Dermis blood vessel endothelial cell (primary cell): ENCODE measurements at regions not wholly inside any gene's neighbourhood (a gene's known extent, or its start where the extent isn't known, plus 50 kb on each side); places are given as distances from the start of the nearest gene placed in this dataset.
"Not testable (repeated sequence)": the region's sequence is repeated elsewhere in the genome, so short reads cannot be mapped to it uniquely, and the experiment has no call there.

Source experiments
- DNase-seq: peaks from one replicate; pipeline ENCODE4 v3.0.0; 2010

GRCh38 chr1:38658883-38659282 is 200.7 kb downstream of the RRAGC start:
- no peak for DNase-seq

- no peak for DNase-seq
Observed at GRCh38 chr1:38657873-38658272, 201.7 kb downstream of the RRAGC start.

GRCh38 chr1:38657207-38657840 is 202.2 kb downstream of the RRAGC start:
- no peak for DNase-seq

- no peak for DNase-seq
Observed at GRCh38 chr1:38656726-38657125, 202.8 kb downstream of the RRAGC start.

DNA sequence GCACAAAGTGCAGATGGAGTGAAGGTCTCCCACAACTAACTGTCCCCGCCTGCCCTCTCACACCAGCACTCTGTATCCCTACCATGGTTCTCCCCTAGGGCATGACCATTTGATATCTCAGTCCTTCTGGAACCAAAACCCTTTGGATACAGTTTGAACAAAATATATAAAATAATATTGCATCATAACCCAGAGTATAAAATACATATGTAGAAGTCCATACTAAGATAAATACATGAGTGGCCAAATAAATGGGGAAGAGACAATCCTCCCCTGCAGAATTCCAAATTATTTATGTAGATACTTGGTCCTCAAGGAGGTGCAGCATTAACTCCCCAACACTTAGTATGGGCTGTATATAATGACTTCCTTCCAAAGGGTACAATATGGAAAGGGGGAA is 207.4 kb downstream of the RRAGC start:
- no peak for DNase-seq

- DNase-seq: no peak
Observed at GRCh38 chr1:38651669-38652068, 207.9 kb downstream of the RRAGC start.

- no peak for DNase-seq
Observed at GRCh38 chr1:38648417-38648816, 211.2 kb downstream of the RRAGC start.

DNA sequence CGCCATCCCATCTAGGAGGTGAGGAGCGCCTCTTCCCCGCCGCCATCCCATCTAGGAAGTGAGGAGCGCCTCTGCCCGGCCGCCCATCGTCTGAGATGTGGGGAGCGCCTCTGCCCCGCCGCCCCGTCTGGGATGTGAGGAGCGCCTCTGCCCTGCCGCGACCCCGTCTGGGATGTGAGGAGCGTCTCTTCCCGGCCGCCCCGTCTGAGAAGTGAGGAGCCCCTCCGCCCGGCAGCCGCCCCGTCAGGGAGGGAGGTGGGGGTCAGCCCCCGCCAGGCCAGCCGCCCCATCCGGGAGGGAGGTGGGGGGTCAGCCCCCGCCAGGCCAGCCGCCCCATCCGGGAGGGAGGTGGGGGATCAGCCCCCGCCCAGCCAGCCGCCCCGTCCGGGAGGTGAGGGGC is 212.2 kb downstream of the RRAGC start:
- not testable (repeated sequence) for DNase-seq

DNA sequence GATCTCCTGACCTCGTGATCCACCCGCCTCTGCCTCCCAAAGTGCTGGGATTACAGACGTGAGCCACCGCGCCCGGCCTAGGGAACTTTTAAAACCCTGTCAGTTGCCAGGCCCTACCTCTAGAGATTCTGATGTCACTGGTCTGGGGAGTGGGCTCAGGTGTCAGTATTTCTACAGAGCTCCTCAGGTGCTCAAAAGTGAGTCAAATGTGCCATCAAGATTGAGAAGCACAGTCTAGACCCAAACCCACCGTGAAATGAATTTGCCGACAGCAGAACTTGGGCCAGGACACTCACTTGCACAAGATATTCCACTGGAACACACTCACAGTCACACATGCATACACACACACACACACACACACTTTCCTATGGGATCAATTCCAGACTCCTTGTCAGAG is 215.5 kb downstream of the RRAGC start:
- DNase-seq: no peak

DNA sequence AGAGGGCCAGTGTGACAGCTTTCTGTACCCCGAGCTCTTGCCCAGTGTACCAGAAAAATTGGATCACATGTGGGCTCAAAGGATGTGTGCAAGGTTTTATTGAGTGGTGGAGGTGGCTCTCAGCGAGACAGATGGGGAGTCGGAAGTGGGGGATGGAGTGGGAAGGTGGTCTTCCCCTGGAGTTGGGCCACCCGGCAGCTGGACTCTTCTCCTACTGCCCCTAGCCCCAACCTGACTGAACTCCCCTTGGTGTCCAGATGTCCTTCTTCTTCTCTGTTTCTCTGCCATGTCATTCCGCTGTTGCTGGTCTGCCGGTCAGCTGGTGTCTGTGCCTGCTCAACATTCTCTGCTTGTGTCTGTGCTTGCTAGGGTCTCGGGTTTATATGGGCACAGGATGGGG is 217.9 kb downstream of the RRAGC start:
- no peak for DNase-seq

DNA sequence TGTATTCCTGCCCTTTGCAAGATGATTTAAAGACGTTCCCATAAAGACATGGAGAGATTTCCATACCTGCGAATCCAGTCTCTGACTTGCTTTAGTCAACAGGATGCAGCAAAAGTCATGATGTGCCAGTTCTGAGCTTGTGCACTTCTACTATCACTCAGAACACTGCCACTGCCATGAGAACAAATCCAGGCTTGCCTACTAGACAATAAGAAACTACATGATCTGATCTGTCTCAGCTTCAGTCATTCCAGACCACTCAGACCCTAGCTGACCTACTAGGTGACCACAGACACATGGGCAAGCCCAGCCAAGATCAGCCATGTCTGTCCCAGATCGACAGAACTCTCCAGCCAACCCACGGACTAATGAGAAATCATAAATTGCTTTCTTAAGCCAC is 219.2 kb downstream of the RRAGC start:
- no peak for DNase-seq

GRCh38 chr1:38628241-38628640 is 231.3 kb downstream of the RRAGC start:
- DNase-seq: no peak

- DNase-seq: no peak
Observed at GRCh38 chr1:38625939-38626338, 233.6 kb downstream of the RRAGC start.

DNA sequence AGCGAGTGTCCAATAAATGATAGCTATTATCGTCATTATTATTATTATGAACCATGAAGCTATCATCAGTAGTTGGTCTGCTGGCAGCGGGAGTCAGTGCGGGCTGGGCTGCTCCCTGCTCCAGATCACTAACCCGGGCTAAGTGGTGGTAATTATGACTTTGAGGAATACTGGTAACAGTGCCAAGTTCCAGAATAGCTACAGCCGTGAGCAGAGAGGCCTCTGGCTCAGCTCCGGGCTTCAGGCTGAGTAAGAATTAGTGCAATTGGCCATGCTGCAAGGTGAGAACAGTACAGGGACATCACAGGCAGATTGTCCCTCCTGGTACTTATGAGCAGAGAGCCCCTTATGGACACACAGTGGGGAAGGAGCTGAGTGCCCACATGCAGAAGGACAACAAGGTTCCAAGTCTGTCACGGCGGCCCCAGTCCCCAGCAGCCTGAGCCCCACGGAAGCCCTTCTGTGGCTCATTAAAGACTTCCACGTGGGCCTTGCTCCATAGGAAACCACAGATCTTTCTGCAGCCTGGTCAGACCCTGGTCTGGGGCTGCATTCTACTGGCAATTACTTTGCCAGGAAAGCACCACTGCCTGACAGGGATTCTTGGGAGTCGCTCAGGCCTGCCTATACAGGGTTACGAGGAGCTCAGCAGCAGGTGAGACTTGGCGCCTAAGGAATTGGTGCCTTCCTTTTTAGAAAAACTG is 235.1 kb downstream of the RRAGC start:
- no peak for DNase-seq

- no peak for DNase-seq
Observed at GRCh38 chr1:38623529-38623928, 236.0 kb downstream of the RRAGC start.

DNA sequence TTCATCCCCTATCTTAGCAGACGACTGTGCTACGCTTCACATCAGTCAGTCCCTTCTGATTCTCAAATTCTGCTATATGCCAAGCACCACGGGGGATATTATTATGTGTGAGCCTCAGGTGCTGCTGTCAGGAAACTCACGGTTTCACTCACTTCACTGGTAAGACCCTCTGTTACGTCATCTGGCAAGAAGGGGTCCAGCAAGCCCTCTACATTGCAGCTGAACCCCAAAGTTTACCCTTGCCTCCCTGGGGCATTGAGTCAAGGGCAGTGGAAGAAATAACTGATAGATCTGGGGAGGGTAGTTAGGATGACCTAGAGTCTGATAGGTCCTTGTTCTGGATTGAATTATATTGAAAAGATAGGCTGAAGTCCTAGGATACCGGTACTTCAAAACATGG is 237.4 kb downstream of the RRAGC start:
- no peak for DNase-seq

DNA sequence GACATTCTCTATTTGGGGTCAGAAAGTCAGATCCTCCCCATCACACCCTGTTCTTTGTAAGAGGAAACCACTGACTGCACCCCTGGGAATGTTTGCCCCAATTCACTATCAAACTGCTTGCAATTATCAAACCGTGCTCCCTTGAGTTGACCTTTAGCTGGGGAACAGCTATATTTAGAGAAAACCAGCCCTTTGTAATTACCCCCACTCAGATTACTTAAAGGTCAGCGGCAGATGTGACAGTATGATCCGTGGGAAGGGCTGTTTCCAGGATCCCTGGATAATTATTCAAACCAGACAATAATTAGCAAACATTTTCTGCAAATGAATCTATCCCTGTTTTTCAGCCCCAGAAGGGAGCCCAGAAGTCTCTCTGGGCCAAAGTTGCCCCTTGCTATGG is 242.7 kb downstream of the RRAGC start:
- no peak for DNase-seq

DNA sequence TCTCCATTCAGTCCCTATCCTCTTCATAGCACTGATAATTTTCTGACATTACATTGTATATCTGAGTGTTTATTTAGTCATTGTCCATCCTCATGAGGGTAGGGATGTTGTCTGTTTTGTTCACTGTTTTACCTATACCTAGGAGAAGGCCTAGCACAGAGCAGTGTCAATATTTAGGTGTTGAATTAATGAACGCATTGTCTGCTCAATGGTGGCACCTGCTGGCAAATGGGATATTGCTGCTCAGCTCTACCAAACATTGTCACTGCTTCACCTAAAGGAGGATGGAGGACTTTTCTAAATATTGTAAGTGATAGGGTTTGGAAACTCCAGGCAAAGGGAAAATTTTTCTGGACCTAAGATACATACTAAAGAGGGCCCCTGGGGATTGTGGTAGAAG is 243.9 kb downstream of the RRAGC start:
- no peak for DNase-seq

DNA sequence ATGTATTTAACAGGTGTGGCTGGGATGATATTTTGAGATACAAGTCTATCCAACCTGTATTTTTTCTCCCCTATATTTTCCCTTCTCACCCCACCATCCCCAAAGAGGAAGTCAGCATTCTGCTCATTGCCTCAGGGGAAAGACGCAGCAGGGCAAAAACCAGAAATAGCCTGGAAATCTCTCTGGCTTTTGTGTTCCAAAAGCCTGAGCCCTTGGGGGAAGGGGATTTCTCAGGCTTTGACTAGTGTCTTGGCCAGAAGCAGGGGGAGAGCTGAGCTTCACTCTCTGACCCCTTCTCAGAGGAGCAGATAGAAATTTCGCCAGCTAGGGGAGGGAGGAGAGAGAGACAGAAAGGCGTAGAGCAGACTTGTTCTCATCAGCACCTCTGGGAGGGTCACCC is 244.7 kb downstream of the RRAGC start:
- no peak for DNase-seq

- no peak for DNase-seq
Observed at GRCh38 chr1:38613996-38614395, 245.6 kb downstream of the RRAGC start.

- no peak for DNase-seq
Observed at GRCh38 chr1:38612951-38613350, 246.6 kb downstream of the RRAGC start.

- DNase-seq: no peak
Observed at GRCh38 chr1:38611664-38612211, 247.8 kb downstream of the RRAGC start.

GRCh38 chr1:38609166-38610025 is 250.2 kb downstream of the RRAGC start:
- DNase-seq: no peak
